K562 (cell line): ENCODE measurements at regions not wholly inside any gene's neighbourhood (a gene's known extent, or its start where the extent isn't known, plus 50 kb on each side); places are given as distances from the start of the nearest gene placed in this dataset.

Experiments used
- ATAC-seq: fragments of 200-7000 bp; cut with Tn5 transposase; 3 replicates; pipeline ENCODE4 v1.9.1; 2020; ENCODE audit warnings: moderate library complexity
- BruUV-seq: library from RNA; stranded (reverse); fragments of 400-500 nt; replicated peaks from 2 replicates; lab custom pipeline; 2021; lab: Mats Ljungman, UMichigan
- CTCF ChIA-PET: fragments of 300-600 bp; formaldehyde crosslinking; extraction: SDS; loops from one replicate; lab custom pipeline; 2021; ENCODE audit warnings: low intra/inter-chr PET ratio; lab: Yijun Ruan, JAX
- POLR2A ChIA-PET: fragments of 300-600, 350-650 bp; sonication (Branson Sonifier 250); formaldehyde crosslinking; extraction: SDS; loops from one replicate; lab custom pipeline; 2021; ENCODE audit warnings: antibody characterized with exemption, inconsistent platforms; lab: Yijun Ruan, JAX
- DNase-seq, 4 experiments: peaks; one replicate each; pipeline versions ENCODE4 v3.0.0 to v3.0.0-alpha.2; 2011 to 2018; ENCODE audit warnings: low spot score in 3 of 4, mixed read lengths in 3 of 4; ENCODE audit errors: extremely low read depth in 1 of 4
- FAIRE-seq: peaks from 2 replicates; lab custom pipeline; 2011; peaks lifted over from hg19 to GRCh38; lab: Jason Lieb, UNC
- H2AFZ ChIP-seq: 2 replicates; pipeline ENCODE4 v1.6.0; 2011; ENCODE audit warnings: low read depth, low read length, control low read depth, inconsistent platforms
- H3K27ac ChIP-seq: fragments of 200-600 bp; 3 replicates; pipeline ENCODE4 v1.8.0; 2011; ENCODE audit warnings: low read depth, mild to moderate bottlenecking, control low read depth, inconsistent platforms, low read length, moderate library complexity, mixed read lengths; ENCODE audit errors: extremely low read depth
- H3K27me3 ChIP-seq, 2 experiments: fragments of 300-600 bp in 1 of 2; 2 replicates in 1 of 2; 3 replicates in 1 of 2; pipeline versions ENCODE4 v1.6.0 to v1.8.0; 2011; ENCODE audit warnings: inconsistent platforms in 2 of 2, low read length in 2 of 2, mild to moderate bottlenecking in 1 of 2, mixed read lengths in 1 of 2, moderate library complexity in 1 of 2; ENCODE audit not compliant: control insufficient read depth in 2 of 2, insufficient read depth in 2 of 2
- H3K36me3 ChIP-seq: fragments of 300-600 bp; 3 replicates; pipeline ENCODE4 v1.8.0; 2011; ENCODE audit warnings: mild to moderate bottlenecking, low read length, inconsistent platforms; ENCODE audit not compliant: control insufficient read depth, insufficient read depth
- H3K4me1 ChIP-seq, 2 experiments: fragments of 200-600 bp in 1 of 2; replicated peaks in 1 of 2; 2 replicates in 1 of 2; 3 replicates in 1 of 2; pipeline versions ENCODE4 v1.5.1 to v1.8.0; 2011; ENCODE audit warnings: inconsistent platforms in 2 of 2, low read length in 2 of 2, mild to moderate bottlenecking in 1 of 2, mixed read lengths in 1 of 2, moderate library complexity in 1 of 2; ENCODE audit not compliant: control insufficient read depth in 2 of 2, insufficient read depth in 2 of 2
- H3K4me2 ChIP-seq: 2 replicates; pipeline ENCODE4 v1.6.1; 2011; ENCODE audit warnings: low read length, control low read depth, inconsistent platforms, mixed read lengths; ENCODE audit not compliant: insufficient read depth
- H3K4me3 ChIP-seq: fragments of 200-600 bp; sonication (generic), shearing (Covaris generic); 2 replicates; pipeline ENCODE4 v1.5.1; 2016; ENCODE audit warnings: control low read depth, inconsistent platforms
- H3K79me2 ChIP-seq: fragments of 200-600 bp; 3 replicates; pipeline ENCODE4 v1.8.0; 2011; ENCODE audit warnings: low read length, inconsistent platforms; ENCODE audit not compliant: control insufficient read depth, insufficient read depth
- H3K9ac ChIP-seq, 2 experiments: 2 replicates each; pipeline versions ENCODE4 v1.6.0 to v1.6.1; 2011; ENCODE audit warnings: low read depth in 2 of 2, low read length in 2 of 2, control low read depth in 1 of 2, inconsistent platforms in 1 of 2, mild to moderate bottlenecking in 1 of 2, mixed read lengths in 1 of 2; ENCODE audit not compliant: insufficient read depth in 1 of 2
- H3K9me1 ChIP-seq: one replicate; pipeline ENCODE4 v1.6.0; 2011; ENCODE audit warnings: inconsistent platforms, mild to moderate bottlenecking, low read length, moderate library complexity; ENCODE audit not compliant: control insufficient read depth, insufficient read depth
- H3K9me3 ChIP-seq: replicated peaks from 2 replicates; pipeline ENCODE4 v1.5.1; 2011; ENCODE audit warnings: low read depth, low read length, inconsistent platforms; ENCODE audit not compliant: control insufficient read depth, insufficient read depth
- H4K20me1 ChIP-seq: replicated peaks from 2 replicates; pipeline ENCODE4 v1.6.1; 2011; ENCODE audit warnings: low read length, inconsistent platforms, mixed read lengths; ENCODE audit not compliant: control insufficient read depth, insufficient read depth
- CBFB ChIP-seq: sonication (generic); formaldehyde crosslinking; IDR thresholded peaks from 2 replicates; pipeline ENCODE4 v1.4.0; 2020; ENCODE audit warnings: mild to moderate bottlenecking, missing genetic modification reagents
- CC2D1A ChIP-seq: fragments of 450-650 bp; IDR thresholded peaks from 2 replicates; pipeline ENCODE4 v1.6.1; 2017; ENCODE audit warnings: mild to moderate bottlenecking
- DLX4 ChIP-seq: fragments of 250-450 bp; sonication (Bioruptor Pico); IDR thresholded peaks from 2 replicates; pipeline ENCODE4 v1.6.1; 2021; ENCODE audit warnings: mild to moderate bottlenecking
- DPF2 ChIP-seq: fragments of 450-650 bp; IDR thresholded peaks from 2 replicates; pipeline ENCODE4 v1.6.1; 2016
- E2F5 ChIP-seq: sonication (generic); formaldehyde crosslinking; IDR thresholded peaks from 2 replicates; pipeline ENCODE4 v1.8.0; 2022; ENCODE audit warnings: mild to moderate bottlenecking, missing genetic modification reagents
- ELF4 ChIP-seq: fragments of 450-650 bp; formaldehyde crosslinking; IDR thresholded peaks from 2 replicates; pipeline ENCODE4 v1.4.0; 2022; ENCODE audit warnings: missing genetic modification characterization
- NFE2L1 ChIP-seq: fragments of 450-650 bp; IDR thresholded peaks from 2 replicates; pipeline ENCODE4 v1.6.1; 2016; ENCODE audit warnings: missing genetic modification characterization, low read depth, mild to moderate bottlenecking, missing compliant biosample characterization, moderate library complexity, borderline replicate concordance
- POLR3G ChIP-seq: IDR thresholded peaks from 2 replicates; pipeline ENCODE4 v1.6.1; 2011; ENCODE audit not compliant: insufficient read length, insufficient replicate concordance; ENCODE audit errors: extremely low read depth
- PRPF4 ChIP-seq: fragments of 200-400 bp; formaldehyde crosslinking; IDR thresholded peaks from one replicate; pipeline ENCODE4 v1.6.1; 2017; ENCODE audit warnings: low read length, low read depth, mild to moderate bottlenecking; ENCODE audit not compliant: insufficient read depth, poor library complexity, severe bottlenecking
- RBM17 ChIP-seq: fragments of 200-400 bp; formaldehyde crosslinking; IDR thresholded peaks from 2 replicates; pipeline ENCODE4 v1.6.1; 2017; ENCODE audit warnings: low read depth, mild to moderate bottlenecking, low read length, borderline replicate concordance
- SIN3A ChIP-seq, 2 experiments: fragments of 150-350 bp in 1 of 2; IDR thresholded peaks; 2 replicates each; pipeline ENCODE4 v1.6.1; 2011 to 2016; ENCODE audit warnings: borderline replicate concordance in 2 of 2, low read depth in 2 of 2, low read length in 2 of 2, mild to moderate bottlenecking in 2 of 2, moderate library complexity in 2 of 2; ENCODE audit not compliant: control insufficient read depth in 1 of 2
- SNIP1 ChIP-seq: fragments of 450-650 bp; IDR thresholded peaks from 2 replicates; pipeline ENCODE4 v1.7.1; 2017; ENCODE audit warnings: low read depth, mild to moderate bottlenecking
- TAF15 ChIP-seq: fragments of 200-400 bp; formaldehyde crosslinking; IDR thresholded peaks from 2 replicates; pipeline ENCODE4 v1.6.1; 2017; ENCODE audit warnings: mild to moderate bottlenecking, low read depth, low read length, moderate library complexity
- TAF9B ChIP-seq: fragments of 450-650 bp; IDR thresholded peaks from 2 replicates; pipeline ENCODE4 v1.6.1; 2018; ENCODE audit warnings: mild to moderate bottlenecking; ENCODE audit not compliant: partially characterized antibody
- TBP ChIP-seq: optimal IDR thresholded peaks from 2 replicates; pipeline ENCODE3; 2011; ENCODE audit warnings: low read depth, low read length, improper control_type of control experiment
- ZFP30 ChIP-seq: fragments of 250-450 bp; sonication (Bioruptor Pico); IDR thresholded peaks from 2 replicates; pipeline ENCODE4 v1.8.0; 2022; ENCODE audit warnings: moderate library complexity, mild to moderate bottlenecking, inconsistent platforms, borderline replicate concordance
- ZNF324 ChIP-seq: fragments of 250-450 bp; sonication (Bioruptor Pico); IDR thresholded peaks from 2 replicates; pipeline ENCODE4 v1.4.0; 2020; ENCODE audit warnings: mild to moderate bottlenecking
- WGBS: fragments of 100-300 bp; shearing (Covaris generic); methylation state at CpG from one replicate; pipeline ENCODE4 v1.1.6; 2016; ENCODE audit warnings: low coverage, mixed read lengths; ENCODE audit not compliant: insufficient coverage; ENCODE audit errors: missing lambda C conversion rate; 5-methylcytosine and 5-hydroxymethylcytosine counted together
- in situ Hi-C: fragments of 300-500 bp; cut with MboI; formaldehyde crosslinking; loops from 4 replicates; pipeline ENCODE4 v1.15.0; 2018; ENCODE audit warnings: inconsistent platforms, mixed read lengths
- intact Hi-C: fragments of 100-400 bp; cut with micrococcal nuclease; formaldehyde crosslinking; loops from 2 replicates; pipeline ENCODE4 v1.14.2; 2022

- no peak for ATAC-seq
- H3K27me3 ChIP-seq = no peaks in the 10 kb centered on the region
- no peaks in the 10 kb centered on the region for H3K9me1 ChIP-seq
- no peak overlapping the region for H3K4me2 ChIP-seq
- FAIRE-seq = no peak
- no peaks in the 10 kb centered on the region for H3K4me1 ChIP-seq
- H3K79me2 ChIP-seq = no peaks in the 10 kb centered on the region
- H3K36me3 ChIP-seq = no peaks in the 10 kb centered on the region
- DNase-seq = no peak
- POLR2A ChIA-PET = no interaction called here
- no TSS peak for BruUV-seq
- H4K20me1 ChIP-seq = no peaks in the 10 kb centered on the region
- TF ChIP-seq E2F5 (CRISPR knock-in tag) (no peak), ZFP30 (CRISPR knock-in tag) (no peak), DLX4 (CRISPR knock-in tag) (no peak), POLR3G (no peak), ZNF324 (CRISPR knock-in tag) (no peak), NFE2L1 (tag) (no peak), SNIP1 (no peak), PRPF4 (no peak), RBM17 (no peak), SIN3A (IDR thresholded peaks at IDR 0.05; ENCODE audit: borderline replicate concordance in 2 of 2, control insufficient read depth in 1 of 2, low read depth in 2 of 2, low read length in 2 of 2) (no peak), ELF4 (no peak), TBP (no peak), TAF15 (no peak), CC2D1A (no peak), TAF9B (no peak), CBFB (CRISPR knock-in tag) (no peak), DPF2 (no peak)
- H3K4me3 ChIP-seq = no peak overlapping the region
- CTCF ChIA-PET = no interaction called here
- H3K9me3 ChIP-seq = no peaks in the 10 kb centered on the region
- in situ Hi-C loops (no loop called here), intact Hi-C loops (no loop called here)
- WGBS = 0% methylated on average over 5 of the region's 5 CpGs
- no peak overlapping the region for H3K9ac ChIP-seq
- no peak overlapping the region for H2AFZ ChIP-seq
- H3K27ac ChIP-seq = no peak overlapping the region
Observed at GRCh38 chr4:181656748-181657147, 586.5 kb upstream of the TENM3 start.
